ENCODE measurements at regions not wholly inside any gene's neighbourhood (a gene's known extent, or its start where the extent isn't known, plus 50 kb on each side); places are given as distances from the start of the nearest gene placed in this dataset.

- TF ChIP-seq CTCF (IDR thresholded peaks at IDR 0.05; ENCODE audit: poor library complexity) (no peak), EZH2phosphoT487 (IDR thresholded peaks at IDR 0.05; ENCODE audit: low read depth, severe bottlenecking, unreplicated experiment) (no peak), EZH2 (IDR thresholded peaks at IDR 0.05; ENCODE audit: borderline replicate concordance) (no peak)
Measured at GRCh38 chr4:114196606-114197005, 217.2 kb upstream of the ARSJ start.

Data from hepatocyte (in vitro differentiated cells).